ENCODE measurements at regions not wholly inside any gene's neighbourhood (a gene's known extent, or its start where the extent isn't known, plus 50 kb on each side); places are given as distances from the start of the nearest gene placed in this dataset.

GRCh38 chr9:85431339-85432102 lies 310.2 kb downstream of the AGTPBP1 start:
- POLR2A ChIA-PET: no interaction called here
- CTCF ChIA-PET: interaction anchor here (1.3 to 2.1 kb wide), 4 partner anchors 10 to 288 kb away, joined by 4 to 7 read pairs (median 6); no protein-coding TSS in a partner anchor
- TF ChIP-seq, protein P1, sequence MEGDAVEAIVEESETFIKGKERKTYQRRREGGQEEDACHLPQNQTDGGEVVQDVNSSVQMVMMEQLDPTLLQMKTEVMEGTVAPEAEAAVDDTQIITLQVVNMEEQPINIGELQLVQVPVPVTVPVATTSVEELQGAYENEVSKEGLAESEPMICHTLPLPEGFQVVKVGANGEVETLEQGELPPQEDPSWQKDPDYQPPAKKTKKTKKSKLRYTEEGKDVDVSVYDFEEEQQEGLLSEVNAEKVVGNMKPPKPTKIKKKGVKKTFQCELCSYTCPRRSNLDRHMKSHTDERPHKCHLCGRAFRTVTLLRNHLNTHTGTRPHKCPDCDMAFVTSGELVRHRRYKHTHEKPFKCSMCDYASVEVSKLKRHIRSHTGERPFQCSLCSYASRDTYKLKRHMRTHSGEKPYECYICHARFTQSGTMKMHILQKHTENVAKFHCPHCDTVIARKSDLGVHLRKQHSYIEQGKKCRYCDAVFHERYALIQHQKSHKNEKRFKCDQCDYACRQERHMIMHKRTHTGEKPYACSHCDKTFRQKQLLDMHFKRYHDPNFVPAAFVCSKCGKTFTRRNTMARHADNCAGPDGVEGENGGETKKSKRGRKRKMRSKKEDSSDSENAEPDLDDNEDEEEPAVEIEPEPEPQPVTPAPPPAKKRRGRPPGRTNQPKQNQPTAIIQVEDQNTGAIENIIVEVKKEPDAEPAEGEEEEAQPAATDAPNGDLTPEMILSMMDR (IDR thresholded peaks at IDR 0.05; ENCODE audit: control extremely low read depth, extremely low read depth, low read depth, missing control alignments): no peak
- DNase-seq (ENCODE audit: extremely low spot score): no peak

DNA sequence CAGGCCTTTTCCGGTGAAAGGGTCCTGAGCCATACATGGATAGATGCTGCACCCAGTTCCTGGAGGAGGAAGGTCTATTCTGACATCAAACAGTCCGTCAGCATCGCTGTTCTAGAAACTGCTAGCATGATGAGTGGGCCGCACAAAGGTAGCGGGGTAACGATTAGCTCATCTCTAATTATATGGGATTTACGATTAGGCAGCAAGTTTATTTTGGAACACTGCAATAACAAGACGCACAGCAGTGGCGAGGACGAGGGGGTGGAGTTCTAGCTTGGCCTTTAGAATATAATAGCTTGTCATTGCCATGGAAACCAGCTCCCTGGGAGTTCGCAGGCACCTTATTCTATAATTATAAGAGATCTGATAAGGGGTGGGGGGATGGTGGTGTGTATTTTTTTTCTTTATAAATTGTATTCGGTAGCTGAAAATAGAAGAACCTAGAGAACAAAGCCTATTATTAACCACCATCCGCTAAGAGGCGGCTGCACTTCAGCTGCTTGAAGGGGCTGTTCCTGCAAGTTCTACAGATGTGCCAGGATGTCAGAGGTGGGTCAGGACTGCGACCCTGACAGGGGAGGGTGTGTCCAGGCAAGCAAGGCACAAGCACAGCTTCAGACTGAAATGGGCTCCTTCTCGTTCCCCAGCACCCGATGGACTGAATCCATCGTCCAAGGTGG lies 311.0 kb downstream of the AGTPBP1 start:
- CTCF ChIA-PET: interaction anchor here (1.3 to 2.1 kb wide), 4 partner anchors 9 to 1034 kb away, joined by 3 to 7 read pairs (median 6); no protein-coding TSS in a partner anchor
- POLR2A ChIA-PET: no interaction called here
- TF ChIP-seq, protein P1 (IDR thresholded peaks at IDR 0.05; ENCODE audit: control extremely low read depth, extremely low read depth, low read depth, missing control alignments): no peak
- DNase-seq (ENCODE audit: extremely low spot score): no peak

DNA sequence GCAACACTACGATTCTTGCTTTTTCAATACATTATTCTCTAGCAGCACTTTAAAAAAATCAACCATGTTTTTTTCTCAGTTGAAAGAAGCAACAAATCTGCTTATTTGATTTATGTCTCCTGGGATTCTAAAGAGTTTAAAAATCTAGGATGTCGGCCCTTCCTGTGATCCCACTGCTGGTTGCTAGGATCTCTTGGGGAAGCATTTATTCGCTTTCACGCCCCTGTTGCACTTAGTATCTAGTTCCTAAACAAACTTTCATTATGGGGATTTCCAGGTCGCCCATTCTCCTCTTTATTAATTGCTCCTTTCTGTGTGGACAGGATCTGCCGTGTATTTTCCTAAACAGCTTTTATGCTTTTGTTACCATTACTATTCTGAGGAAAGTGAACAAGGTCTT lies 313.5 kb downstream of the AGTPBP1 start:
- ChIA-PET CTCF (no interaction called here), POLR2A (no interaction called here)
- DNase-seq (ENCODE audit: extremely low spot score): no peak
- TF ChIP-seq, protein P1 (IDR thresholded peaks at IDR 0.05; ENCODE audit: control extremely low read depth, extremely low read depth, low read depth, missing control alignments): no peak

DNA sequence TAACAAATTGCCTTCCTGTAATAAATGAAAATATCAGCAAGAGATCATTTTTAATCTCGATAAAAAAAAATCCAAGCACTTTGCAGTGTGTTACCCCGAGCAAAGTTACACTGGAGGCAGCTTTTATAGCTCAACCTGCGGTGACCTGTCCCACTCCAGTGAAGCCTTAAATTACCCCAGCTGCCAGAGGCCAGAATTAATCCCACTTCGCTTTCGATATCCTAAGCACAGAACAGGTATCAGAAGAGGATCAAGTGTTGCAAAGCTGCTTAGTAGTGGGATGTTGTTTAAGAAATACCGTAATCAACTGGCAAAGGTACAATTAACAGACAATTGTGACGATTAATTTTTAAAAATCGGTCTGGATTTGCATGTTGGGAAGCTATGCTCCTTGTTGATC lies 314.0 kb downstream of the AGTPBP1 start:
- ChIA-PET CTCF (interaction anchor here (0.7 kb wide), 1 partner anchor 10 kb away, joined by 3 read pairs; no protein-coding TSS in a partner anchor), POLR2A (no interaction called here)
- TF ChIP-seq, protein P1 (IDR thresholded peaks at IDR 0.05; ENCODE audit: control extremely low read depth, extremely low read depth, low read depth, missing control alignments): no peak
- no peak for DNase-seq (ENCODE audit: extremely low spot score)

GRCh38 chr9:85425153-85425611 lies 316.6 kb downstream of the AGTPBP1 start:
- CTCF ChIA-PET: interaction anchor here (0.8 to 3.3 kb wide), 25 partner anchors 8 to 1038 kb away, joined by 3 to 18 read pairs (median 4); no protein-coding TSS in a partner anchor

GRCh38 chr9:85423422-85423821 lies 318.3 kb downstream of the AGTPBP1 start:
- DNase-seq (ENCODE audit: extremely low spot score): no peak
- ChIA-PET CTCF (interaction anchor here (1.0 to 2.6 kb wide), 4 partner anchors 11 to 1026 kb away, joined by 3 to 13 read pairs (median 5); no protein-coding TSS in a partner anchor), POLR2A (no interaction called here)
- TF ChIP-seq, protein P1 (IDR thresholded peaks at IDR 0.05; ENCODE audit: control extremely low read depth, extremely low read depth, low read depth, missing control alignments): no peak

More at GRCh38 chr9:85425153-85425611, 316.6 kb downstream of the AGTPBP1 start:
- TF ChIP-seq, protein P1 (IDR thresholded peaks at IDR 0.05; ENCODE audit: control extremely low read depth, extremely low read depth, low read depth, missing control alignments): peak; percentile 66
- POLR2A ChIA-PET: no interaction called here
- peak; percentile 73 for DNase-seq (ENCODE audit: extremely low spot score)

All from GM10248 (cell line).